Activated naive CD8-positive, alpha-beta T cell treated with anti-CD3 and anti-CD28 coated beads for 36 hours (primary cell): ENCODE measurements at regions not wholly inside any gene's neighbourhood (a gene's known extent, or its start where the extent isn't known, plus 50 kb on each side); places are given as distances from the start of the nearest gene placed in this dataset.

ENCODE experiments used
- DNase-seq: peaks from one replicate; pipeline ENCODE4 v3.0.0; 2021
- H3K27ac Mint-ChIP-seq: one replicate; pipeline ENCODE4 v1.8.0; 2022; ENCODE audit warnings: mild to moderate bottlenecking, moderate library complexity, mixed read lengths
- H3K27me3 Mint-ChIP-seq: one replicate; pipeline ENCODE4 v1.8.0; 2022; ENCODE audit warnings: mild to moderate bottlenecking, mixed read lengths
- H3K36me3 Mint-ChIP-seq: one replicate; pipeline ENCODE4 v1.8.0; 2021; ENCODE audit warnings: mild to moderate bottlenecking, mixed read lengths
- H3K4me1 Mint-ChIP-seq: one replicate; pipeline ENCODE4 v1.8.0; 2021; ENCODE audit warnings: mixed read lengths
- H3K4me3 Mint-ChIP-seq: one replicate; pipeline ENCODE4 v1.8.0; 2022; ENCODE audit warnings: mild to moderate bottlenecking, moderate library complexity, mixed read lengths
- H3K9me3 Mint-ChIP-seq: one replicate; pipeline ENCODE4 v1.8.0; 2022; ENCODE audit warnings: mixed read lengths

- H3K4me3 Mint-ChIP-seq: no peak overlapping the region
- H3K27ac Mint-ChIP-seq: no peak overlapping the region
- H3K9me3 Mint-ChIP-seq: peaks cover 1% of the 10 kb centered on the region
- DNase-seq: no peak
- H3K27me3 Mint-ChIP-seq: no peaks in the 10 kb centered on the region
- H3K36me3 Mint-ChIP-seq: no peaks in the 10 kb centered on the region
- no peaks in the 10 kb centered on the region for H3K4me1 Mint-ChIP-seq
These were observed 1402.4 kb upstream of the FLRT2 start for GRCh38 chr14:84127495-84127894.

GRCh38 chr14:84128050-84128449, 1401.9 kb upstream of the FLRT2 start:
- no peak for DNase-seq
- no peak overlapping the region for H3K27ac Mint-ChIP-seq
- H3K9me3 Mint-ChIP-seq: peaks cover 1% of the 10 kb centered on the region
- H3K4me1 Mint-ChIP-seq: no peaks in the 10 kb centered on the region
- H3K36me3 Mint-ChIP-seq: no peaks in the 10 kb centered on the region
- H3K4me3 Mint-ChIP-seq: no peak overlapping the region
- H3K27me3 Mint-ChIP-seq: no peaks in the 10 kb centered on the region

- Mint-ChIP-seq H3K4me1 (no peaks in the 10 kb centered on the region), H3K27me3 (no peaks in the 10 kb centered on the region), H3K27ac (no peak overlapping the region), H3K9me3 (peaks cover 1% of the 10 kb centered on the region), H3K4me3 (no peak overlapping the region), H3K36me3 (no peaks in the 10 kb centered on the region)
- DNase-seq: no peak
These were observed 1400.9 kb upstream of the FLRT2 start for GRCh38 chr14:84129007-84129406.

DNA sequence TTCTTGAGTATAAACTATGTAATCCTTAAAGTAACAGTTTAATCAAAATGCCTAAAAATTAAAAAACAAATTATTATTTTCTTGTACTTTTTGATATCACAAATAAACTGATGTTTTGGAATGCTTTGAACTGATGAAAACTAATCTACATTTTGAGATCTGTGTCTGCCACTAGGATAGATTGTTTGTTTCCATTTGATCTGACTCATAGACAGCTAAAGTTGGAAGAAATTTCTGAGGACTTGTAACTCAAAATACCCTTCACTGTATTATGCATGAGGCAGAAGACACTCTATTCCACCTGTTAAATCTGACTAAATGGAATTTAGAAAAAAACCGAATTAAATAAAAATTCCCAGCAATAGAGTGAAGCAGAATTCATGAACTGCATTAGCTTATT, 1400.0 kb upstream of the FLRT2 start:
- H3K9me3 Mint-ChIP-seq: peaks cover 1% of the 10 kb centered on the region
- no peaks in the 10 kb centered on the region for H3K4me1 Mint-ChIP-seq
- H3K36me3 Mint-ChIP-seq: no peaks in the 10 kb centered on the region

GRCh38 chr14:84131924-84132323, 1398.0 kb upstream of the FLRT2 start:
- no peaks in the 10 kb centered on the region for H3K27me3 Mint-ChIP-seq
- no peaks in the 10 kb centered on the region for H3K36me3 Mint-ChIP-seq
- no peak for DNase-seq
- peaks cover 2% of the 10 kb centered on the region for H3K9me3 Mint-ChIP-seq
- no peak overlapping the region for H3K4me3 Mint-ChIP-seq
- no peak overlapping the region for H3K27ac Mint-ChIP-seq
- H3K4me1 Mint-ChIP-seq: no peaks in the 10 kb centered on the region

More for the DNA sequence above, 1400.0 kb upstream of the FLRT2 start:
- Mint-ChIP-seq H3K27ac (no peak overlapping the region), H3K4me3 (no peak overlapping the region), H3K27me3 (no peaks in the 10 kb centered on the region)
- DNase-seq: no peak

- peaks cover 6% of the 10 kb centered on the region for H3K9me3 Mint-ChIP-seq
- no peak overlapping the region for H3K27ac Mint-ChIP-seq
- no peaks in the 10 kb centered on the region for H3K27me3 Mint-ChIP-seq
- H3K36me3 Mint-ChIP-seq: no peaks in the 10 kb centered on the region
- no peak overlapping the region for H3K4me3 Mint-ChIP-seq
- H3K4me1 Mint-ChIP-seq: no peaks in the 10 kb centered on the region
- DNase-seq: no peak
These were observed 1385.8 kb upstream of the FLRT2 start for GRCh38 chr14:84144166-84144565.

DNA sequence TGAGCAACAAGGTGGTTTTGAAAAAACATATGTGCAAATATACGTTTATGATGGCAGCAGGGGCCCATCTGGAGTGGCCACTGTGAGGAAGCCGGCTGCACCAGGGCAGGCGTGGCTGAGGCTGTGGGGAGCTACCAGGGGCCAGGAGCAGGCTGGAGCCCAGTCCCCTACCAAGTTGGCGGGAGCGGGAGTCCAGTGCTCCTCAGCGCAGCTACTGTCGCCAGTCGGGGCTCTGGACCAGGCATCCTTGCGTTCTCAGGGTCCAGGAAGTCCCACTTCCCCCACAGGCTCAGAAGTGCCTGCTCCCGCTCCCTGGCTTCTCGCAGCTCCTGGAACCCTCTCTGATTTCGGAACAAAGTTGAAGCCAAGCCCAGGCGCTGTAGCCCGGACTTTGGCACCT, 1377.5 kb upstream of the FLRT2 start:
- Mint-ChIP-seq H3K36me3 (no peaks in the 10 kb centered on the region), H3K9me3 (no peaks in the 10 kb centered on the region), H3K4me1 (no peaks in the 10 kb centered on the region), H3K27me3 (no peaks in the 10 kb centered on the region), H3K27ac (no peak overlapping the region), H3K4me3 (no peak overlapping the region)
- DNase-seq: no peak

DNA sequence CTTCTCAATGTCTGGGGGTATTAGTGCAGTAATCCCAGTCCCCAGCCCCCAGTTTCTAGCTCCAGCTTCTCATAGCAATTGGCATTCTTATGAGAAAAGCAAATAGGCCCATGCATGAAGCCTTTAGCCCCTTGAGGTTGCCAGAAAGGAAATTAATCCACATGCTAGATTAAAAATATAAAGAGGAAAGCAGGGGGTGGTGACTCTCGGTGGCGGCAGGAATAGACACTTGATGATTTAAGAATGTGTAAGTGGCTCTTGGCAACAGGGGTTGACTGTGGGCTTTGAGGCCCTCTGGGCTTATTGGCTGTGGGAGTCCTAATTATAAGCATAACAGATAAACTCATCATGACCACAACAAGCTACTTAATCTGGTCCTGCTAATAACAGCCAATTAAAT, 1367.3 kb upstream of the FLRT2 start:
- Mint-ChIP-seq H3K36me3 (no peaks in the 10 kb centered on the region), H3K27me3 (no peaks in the 10 kb centered on the region), H3K4me3 (no peak overlapping the region), H3K27ac (no peak overlapping the region), H3K9me3 (peaks cover 4% of the 10 kb centered on the region), H3K4me1 (no peaks in the 10 kb centered on the region)
- no peak for DNase-seq

DNA sequence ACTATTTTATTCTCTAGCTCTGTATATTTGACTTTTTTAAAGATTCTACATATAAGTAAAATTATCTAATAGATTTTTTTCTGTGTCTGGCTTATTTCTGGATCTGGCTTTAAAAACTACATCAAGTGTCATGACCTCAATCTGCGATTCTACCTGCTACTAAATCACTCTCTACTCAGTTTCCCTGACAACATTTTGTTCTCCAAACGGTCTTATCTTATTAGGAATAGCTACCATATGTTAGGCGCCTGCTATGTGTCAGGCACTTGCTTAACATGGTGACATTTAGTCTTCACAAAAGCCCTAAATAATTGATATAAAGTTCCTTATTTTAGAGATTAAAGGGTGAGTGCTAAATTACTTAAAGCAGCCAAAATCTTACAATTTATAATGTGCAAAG, 1362.9 kb upstream of the FLRT2 start:
- peaks cover 4% of the 10 kb centered on the region for H3K9me3 Mint-ChIP-seq
- H3K4me1 Mint-ChIP-seq: no peaks in the 10 kb centered on the region
- no peaks in the 10 kb centered on the region for H3K27me3 Mint-ChIP-seq
- no peaks in the 10 kb centered on the region for H3K36me3 Mint-ChIP-seq
- no peak overlapping the region for H3K27ac Mint-ChIP-seq
- DNase-seq: no peak
- no peak overlapping the region for H3K4me3 Mint-ChIP-seq

DNA sequence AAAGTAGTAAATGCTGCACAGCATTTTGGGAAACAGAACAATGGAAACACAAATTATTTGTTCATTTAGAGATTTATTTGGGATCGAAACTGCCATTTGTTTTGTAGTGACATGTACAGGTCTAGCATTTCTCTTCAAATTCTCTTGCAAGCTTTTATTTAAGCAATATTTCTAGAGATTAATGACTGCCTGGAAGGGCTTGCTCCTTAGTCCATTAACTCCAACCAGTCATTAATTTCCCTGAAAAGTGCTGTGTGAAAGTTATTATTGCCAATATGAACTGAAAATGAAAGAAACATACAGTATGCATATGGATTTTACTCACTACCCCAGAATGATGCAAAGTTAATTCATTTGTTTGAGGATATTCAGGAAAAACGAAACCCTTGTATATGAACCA, 1349.6 kb upstream of the FLRT2 start:
- peaks cover 9% of the 10 kb centered on the region for H3K9me3 Mint-ChIP-seq
- no peak for DNase-seq
- H3K4me3 Mint-ChIP-seq: no peak overlapping the region
- no peaks in the 10 kb centered on the region for H3K36me3 Mint-ChIP-seq
- no peaks in the 10 kb centered on the region for H3K4me1 Mint-ChIP-seq
- no peak overlapping the region for H3K27ac Mint-ChIP-seq
- H3K27me3 Mint-ChIP-seq: no peaks in the 10 kb centered on the region

DNA sequence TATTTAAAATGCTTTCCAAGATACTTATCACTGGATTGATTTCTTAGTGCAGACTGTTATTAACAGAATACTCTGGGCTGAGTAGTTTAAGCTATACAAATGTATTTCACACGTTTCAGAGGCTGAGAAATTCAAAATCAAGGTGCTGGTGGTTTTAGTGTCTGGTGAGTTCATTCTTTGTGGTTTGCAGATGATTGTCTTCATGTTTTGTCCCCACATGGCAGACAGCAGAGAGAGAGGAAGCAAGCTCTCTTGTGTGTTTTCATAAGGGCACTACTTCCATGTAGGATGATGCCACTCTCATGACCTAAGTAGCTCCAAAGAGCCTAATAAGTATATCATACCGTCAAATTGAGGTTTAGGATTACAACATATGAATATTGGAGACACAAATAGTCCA, 1348.9 kb upstream of the FLRT2 start:
- no peaks in the 10 kb centered on the region for H3K27me3 Mint-ChIP-seq

DNA sequence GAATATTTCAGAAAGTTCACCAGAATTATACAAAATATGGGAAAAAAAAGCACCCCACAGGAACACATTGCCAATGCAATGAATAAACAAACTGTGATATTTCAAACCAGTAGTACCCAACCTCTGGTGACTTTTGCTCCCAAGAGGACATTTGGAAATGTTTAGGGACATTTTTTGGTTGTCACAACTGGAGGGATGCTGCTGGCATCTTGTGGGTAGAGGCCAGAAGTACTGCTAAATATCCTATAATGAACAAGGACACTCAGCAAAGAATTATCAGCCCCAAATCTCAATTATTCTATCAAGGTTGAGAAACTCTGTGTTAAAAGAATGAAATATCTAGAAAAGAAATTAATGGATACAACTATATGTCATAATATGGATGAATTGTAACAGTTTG, 1334.4 kb upstream of the FLRT2 start:
- DNase-seq: no peak
- Mint-ChIP-seq H3K4me3 (no peak overlapping the region), H3K9me3 (peaks cover 19% of the 10 kb centered on the region), H3K4me1 (no peaks in the 10 kb centered on the region), H3K27ac (no peak overlapping the region), H3K36me3 (no peaks in the 10 kb centered on the region), H3K27me3 (no peaks in the 10 kb centered on the region)

More for the DNA sequence above, 1348.9 kb upstream of the FLRT2 start:
- Mint-ChIP-seq H3K4me1 (no peaks in the 10 kb centered on the region), H3K9me3 (peaks cover 8% of the 10 kb centered on the region), H3K4me3 (no peak overlapping the region), H3K36me3 (no peaks in the 10 kb centered on the region), H3K27ac (no peak overlapping the region)
- DNase-seq: no peak

- DNase-seq: no peak
- H3K4me1 Mint-ChIP-seq: no peaks in the 10 kb centered on the region
- H3K27me3 Mint-ChIP-seq: no peaks in the 10 kb centered on the region
- no peaks in the 10 kb centered on the region for H3K36me3 Mint-ChIP-seq
- no peak overlapping the region for H3K4me3 Mint-ChIP-seq
- peaks cover 18% of the 10 kb centered on the region for H3K9me3 Mint-ChIP-seq
- H3K27ac Mint-ChIP-seq: no peak overlapping the region
These were observed 1332.2 kb upstream of the FLRT2 start for GRCh38 chr14:84197704-84198103.

DNA sequence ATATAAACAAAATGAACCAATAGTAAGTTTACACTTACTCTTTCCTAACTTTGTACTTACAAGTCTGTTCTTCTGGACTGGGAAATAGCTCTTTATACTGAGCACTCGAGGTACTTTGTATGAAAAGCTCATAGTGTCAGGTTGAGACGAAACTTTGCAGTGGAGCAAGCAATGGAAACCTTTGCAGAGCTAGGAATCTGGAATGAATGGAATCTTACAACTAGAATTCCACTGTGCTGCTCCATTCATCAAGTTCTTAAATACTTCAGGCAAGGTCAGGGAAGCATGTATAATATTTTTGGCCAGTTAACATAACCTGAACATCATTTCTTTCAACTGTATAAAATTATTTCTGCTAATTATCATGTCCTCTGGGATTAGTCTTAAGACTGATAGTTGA, 1327.5 kb upstream of the FLRT2 start:
- Mint-ChIP-seq H3K27ac (no peak overlapping the region), H3K27me3 (no peaks in the 10 kb centered on the region), H3K36me3 (no peaks in the 10 kb centered on the region), H3K9me3 (peaks cover 8% of the 10 kb centered on the region), H3K4me3 (no peak overlapping the region), H3K4me1 (no peaks in the 10 kb centered on the region)
- no peak for DNase-seq

GRCh38 chr14:84203896-84204295, 1326.0 kb upstream of the FLRT2 start:
- no peak overlapping the region for H3K27ac Mint-ChIP-seq
- no peak overlapping the region for H3K4me3 Mint-ChIP-seq
- H3K27me3 Mint-ChIP-seq: no peaks in the 10 kb centered on the region

DNA sequence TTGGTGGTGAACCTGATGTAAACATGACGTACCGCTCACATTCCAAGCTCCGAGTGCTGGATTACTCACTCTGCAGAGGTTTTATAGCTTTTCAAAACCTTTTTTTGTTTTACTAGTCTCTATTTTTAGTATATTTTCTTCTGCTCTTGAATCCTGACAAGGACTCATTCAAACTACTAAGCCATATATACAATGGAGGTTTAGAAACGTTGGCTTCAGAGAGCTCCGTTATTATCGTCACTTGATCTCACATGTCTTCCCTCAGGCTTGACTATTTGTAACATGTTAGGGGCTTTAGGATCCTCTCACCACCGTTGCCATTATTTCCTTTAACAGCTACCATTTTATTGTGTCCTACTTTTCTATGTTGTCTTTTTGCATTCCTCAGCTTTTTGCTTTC, 1321.5 kb upstream of the FLRT2 start:
- Mint-ChIP-seq H3K27me3 (no peaks in the 10 kb centered on the region), H3K36me3 (no peaks in the 10 kb centered on the region), H3K9me3 (peaks cover 12% of the 10 kb centered on the region), H3K27ac (no peak overlapping the region), H3K4me1 (no peaks in the 10 kb centered on the region), H3K4me3 (no peak overlapping the region)
- DNase-seq: no peak

More at GRCh38 chr14:84203896-84204295, 1326.0 kb upstream of the FLRT2 start:
- Mint-ChIP-seq H3K4me1 (no peaks in the 10 kb centered on the region), H3K36me3 (no peaks in the 10 kb centered on the region), H3K9me3 (peaks cover 8% of the 10 kb centered on the region)
- no peak for DNase-seq

DNA sequence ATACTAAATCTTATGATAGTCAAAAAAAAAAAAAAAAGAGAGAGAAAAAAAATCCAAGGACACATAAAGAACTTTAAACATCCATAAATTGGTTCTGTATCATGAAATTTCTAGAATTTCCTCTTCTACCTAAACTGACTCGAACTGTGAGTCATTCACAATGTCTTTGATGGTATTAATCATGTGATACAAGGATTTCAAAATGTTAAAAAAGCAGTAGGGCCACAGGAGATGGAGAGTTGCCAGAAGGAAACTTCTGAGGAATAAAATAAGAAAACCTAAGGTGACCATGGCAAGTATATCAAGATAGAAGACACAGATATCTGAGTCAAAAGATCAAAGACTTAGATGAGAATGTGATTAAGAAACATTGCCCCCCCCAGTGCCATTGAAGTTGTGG, 1320.9 kb upstream of the FLRT2 start:
- Mint-ChIP-seq H3K36me3 (no peaks in the 10 kb centered on the region), H3K4me3 (no peak overlapping the region), H3K27ac (no peak overlapping the region), H3K4me1 (no peaks in the 10 kb centered on the region), H3K9me3 (peaks cover 12% of the 10 kb centered on the region), H3K27me3 (no peaks in the 10 kb centered on the region)
- no peak for DNase-seq
